Vagina (tissue), 2 donors: ENCODE measurements at regions not wholly inside any gene's neighbourhood (a gene's known extent, or its start where the extent isn't known, plus 50 kb on each side); places are given as distances from the start of the nearest gene placed in this dataset.

Source experiments
- DNase-seq, 2 donors: peaks; one replicate each; pipeline ENCODE4 v3.0.0-alpha.2; 2017; ENCODE audit errors: extremely low spot score in 2 of 2
- H3K27ac ChIP-seq: fragments of 200-600 bp; sonication (generic); one replicate; pipeline ENCODE4 v1.5.1; 2019
- H3K27me3 ChIP-seq: fragments of 200-600 bp; sonication (generic); one replicate; pipeline ENCODE4 v1.5.1; 2019
- H3K36me3 ChIP-seq, 2 donors: fragments of 200-600 bp; sonication (generic); one replicate each; pipeline ENCODE4 v1.5.1; 2017 to 2019
- H3K4me1 ChIP-seq: fragments of 200-600 bp; sonication (generic); one replicate; pipeline ENCODE4 v1.5.1; 2019
- H3K4me3 ChIP-seq, 2 donors: fragments of 200-600 bp; sonication (generic); 1 replicate in 1 of 2; 2 replicates in 1 of 2; pipeline ENCODE4 v1.5.1; 2016 to 2019
- H3K9me3 ChIP-seq: fragments of 200-600 bp; sonication (generic); one replicate; pipeline ENCODE4 v1.5.1; 2019
- CTCF ChIP-seq, 3 experiments: fragments of 450-650 bp in 2 of 3; fragments of 200-600 bp in 1 of 3; sonication (generic) in 1 of 3; IDR thresholded peaks; one replicate each; pipeline ENCODE4 v1.5.1; 2017 to 2019; ENCODE audit warnings: antibody characterized with exemption in 3 of 3, mild to moderate bottlenecking in 2 of 3, moderate library complexity in 2 of 3
- POLR2A ChIP-seq, 2 donors: fragments of 450-650 bp; IDR thresholded peaks; one replicate each; pipeline ENCODE4 v1.6.1; 2017; ENCODE audit warnings: antibody characterized with exemption in 2 of 2, mild to moderate bottlenecking in 2 of 2, moderate library complexity in 2 of 2
- POLR2AphosphoS5 ChIP-seq, 2 donors: sonication (generic); formaldehyde crosslinking; IDR thresholded peaks; one replicate each; pipeline ENCODE4 v1.9.0; 2017; ENCODE audit warnings: antibody characterized with exemption in 2 of 2, mild to moderate bottlenecking in 2 of 2, low read depth in 1 of 2; ENCODE audit not compliant: insufficient read depth in 1 of 2
- intact Hi-C: fragments of 100-400 bp; cut with DNase I; formaldehyde crosslinking; loops from one replicate; pipeline ENCODE4 v1.15.1; 2023

GRCh38 chr6:47106216-47106615, 64.1 kb upstream of the ADGRF1 start:
- H3K27me3 ChIP-seq, result no peaks in the 10 kb centered on the region
- H3K4me3 ChIP-seq, result no peak overlapping the region
- H3K36me3 ChIP-seq, result no peaks in the 10 kb centered on the region
- no peak overlapping the region for H3K27ac ChIP-seq
- no peaks in the 10 kb centered on the region for H3K9me3 ChIP-seq
- no peak for DNase-seq
- H3K4me1 ChIP-seq, result no peaks in the 10 kb centered on the region
- no peak for TF ChIP-seq POLR2A (IDR thresholded peaks at IDR 0.05)
- no peak for TF ChIP-seq CTCF (IDR thresholded peaks at IDR 0.05)
- no peak for TF ChIP-seq POLR2AphosphoS5 (IDR thresholded peaks at IDR 0.05; ENCODE audit: insufficient read depth in 1 of 2, low read depth in 1 of 2)
- intact Hi-C loops, result no loop called here

- TF ChIP-seq CTCF (IDR thresholded peaks at IDR 0.05), result no peak
- no peak for TF ChIP-seq POLR2AphosphoS5 (IDR thresholded peaks at IDR 0.05; ENCODE audit: insufficient read depth in 1 of 2, low read depth in 1 of 2)
- no peak for TF ChIP-seq POLR2A (IDR thresholded peaks at IDR 0.05)
- Histone ChIP-seq H3K27ac (no peak overlapping the region), H3K4me1 (no peaks in the 10 kb centered on the region), H3K27me3 (no peaks in the 10 kb centered on the region), H3K36me3 (no peaks in the 10 kb centered on the region), H3K4me3 (no peak overlapping the region), H3K9me3 (no peaks in the 10 kb centered on the region)
- no peak for DNase-seq
- intact Hi-C loops, result no loop called here
Observed at GRCh38 chr6:47105469-47106178, 63.5 kb upstream of the ADGRF1 start.

GRCh38 chr6:47103931-47104330, 61.8 kb upstream of the ADGRF1 start:
- H3K4me3 ChIP-seq, result no peak overlapping the region
- H3K27me3 ChIP-seq, result no peaks in the 10 kb centered on the region
- no peak for TF ChIP-seq POLR2A (IDR thresholded peaks at IDR 0.05)
- TF ChIP-seq CTCF (IDR thresholded peaks at IDR 0.05), result no peak
- peak in 1 of 2 donors; percentile 69 for TF ChIP-seq POLR2AphosphoS5 (IDR thresholded peaks at IDR 0.05; ENCODE audit: insufficient read depth in 1 of 2, low read depth in 1 of 2)
- no peak for DNase-seq
- peaks cover 5% of the 10 kb centered on the region for H3K4me1 ChIP-seq
- no peak overlapping the region for H3K27ac ChIP-seq
- no peaks in the 10 kb centered on the region for H3K9me3 ChIP-seq
- intact Hi-C loops, result no loop called here
- no peaks in the 10 kb centered on the region for H3K36me3 ChIP-seq

- peaks cover 7% of the 10 kb centered on the region for H3K4me1 ChIP-seq
- no peak for TF ChIP-seq CTCF (IDR thresholded peaks at IDR 0.05)
- TF ChIP-seq POLR2A (IDR thresholded peaks at IDR 0.05), result no peak
- TF ChIP-seq POLR2AphosphoS5 (IDR thresholded peaks at IDR 0.05; ENCODE audit: insufficient read depth in 1 of 2, low read depth in 1 of 2), result no peak
- intact Hi-C loops, result no loop called here
Observed at GRCh38 chr6:47102331-47102730, 60.2 kb upstream of the ADGRF1 start.

GRCh38 chr6:47098570-47098993, 56.5 kb upstream of the ADGRF1 start:
- intact Hi-C loops, result no loop called here
- Histone ChIP-seq H3K27ac (no peak overlapping the region), H3K4me3 (no peak overlapping the region), H3K27me3 (no peaks in the 10 kb centered on the region), H3K4me1 (peaks cover 7% of the 10 kb centered on the region), H3K9me3 (no peaks in the 10 kb centered on the region), H3K36me3 (no peaks in the 10 kb centered on the region)
- no peak for DNase-seq
- peak; percentile 13 to 91 for TF ChIP-seq POLR2AphosphoS5 (IDR thresholded peaks at IDR 0.05; ENCODE audit: insufficient read depth in 1 of 2, low read depth in 1 of 2)
- TF ChIP-seq POLR2A (IDR thresholded peaks at IDR 0.05), result no peak
- no peak for TF ChIP-seq CTCF (IDR thresholded peaks at IDR 0.05)

More at GRCh38 chr6:47102331-47102730, 60.2 kb upstream of the ADGRF1 start:
- no peak for DNase-seq
- Histone ChIP-seq H3K27me3 (no peaks in the 10 kb centered on the region), H3K36me3 (no peaks in the 10 kb centered on the region), H3K4me3 (no peak overlapping the region), H3K27ac (no peak overlapping the region), H3K9me3 (no peaks in the 10 kb centered on the region)
